ENCODE measurements at regions not wholly inside any gene's neighbourhood (a gene's known extent, or its start where the extent isn't known, plus 50 kb on each side); places are given as distances from the start of the nearest gene placed in this dataset.

DNA sequence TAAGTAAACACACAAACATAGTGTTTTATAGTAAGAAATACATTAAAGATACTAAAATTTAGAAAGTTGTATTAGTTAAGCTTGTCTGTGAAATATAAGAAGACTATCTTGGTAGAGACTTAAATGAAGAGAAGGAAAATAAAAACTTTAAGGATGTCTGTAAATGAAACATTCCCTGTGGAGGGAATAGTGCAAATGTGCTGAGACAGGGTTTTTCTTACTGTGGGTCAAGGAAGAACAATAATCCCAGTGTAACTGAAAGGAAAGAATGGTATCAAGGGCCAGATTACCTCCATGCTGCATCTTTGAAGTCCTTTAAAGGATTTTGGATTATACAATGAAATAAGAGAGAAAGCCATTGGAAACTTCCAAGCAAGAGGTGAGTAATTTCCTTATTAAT lies 547.5 kb upstream of the PCDH15 start:
- H3K36me3 Mint-ChIP-seq (ENCODE audit: insufficient read depth in 2 of 2) = no peaks in the 10 kb centered on the region
- peaks cover 3 to 7% of the 10 kb centered on the region in 2 donors for H3K9me3 Mint-ChIP-seq
- DNase-seq (no peak), ATAC-seq (replicated peaks in 1 of 2) (no peak)
- H3K4me3 Mint-ChIP-seq = no peak overlapping the region
- H3K27me3 Mint-ChIP-seq (ENCODE audit: low read depth) = no peaks in the 10 kb centered on the region
- no peak overlapping the region for H3K27ac Mint-ChIP-seq
- H3K4me1 Mint-ChIP-seq (ENCODE audit: low read depth) = no peaks in the 10 kb centered on the region

DNA sequence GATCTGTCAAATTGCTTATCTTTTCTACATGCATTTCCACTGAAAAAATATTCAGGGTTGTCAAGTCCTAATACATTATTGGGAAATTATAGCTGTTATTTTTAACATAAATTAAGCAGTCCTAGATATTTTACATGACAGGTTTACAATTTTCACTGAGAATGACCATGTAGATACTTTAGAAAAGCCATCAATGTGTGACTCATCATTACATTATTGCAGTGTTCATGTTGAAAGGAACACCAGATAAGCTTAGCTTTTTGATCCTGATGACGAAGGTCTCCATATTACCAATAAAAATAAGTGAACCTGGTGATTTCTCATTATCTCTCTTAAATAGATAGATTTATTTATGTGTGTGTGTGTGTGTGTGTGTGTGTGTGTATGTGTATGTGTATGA lies 529.5 kb upstream of the PCDH15 start:
- ATAC-seq (replicated peaks in 1 of 2) (no peak), DNase-seq (no peak)
- no peaks in the 10 kb centered on the region for H3K36me3 Mint-ChIP-seq (ENCODE audit: insufficient read depth in 2 of 2)
- no peaks in the 10 kb centered on the region for H3K4me1 Mint-ChIP-seq (ENCODE audit: low read depth)
- no peaks in the 10 kb centered on the region for H3K27me3 Mint-ChIP-seq (ENCODE audit: low read depth)
- H3K4me3 Mint-ChIP-seq = no peak overlapping the region
- H3K27ac Mint-ChIP-seq = no peak overlapping the region
- peaks cover 9% of the 10 kb centered on the region in 2 donors for H3K9me3 Mint-ChIP-seq

- Mint-ChIP-seq H3K27me3 (ENCODE audit: low read depth) (no peaks in the 10 kb centered on the region), H3K4me3 (no peak overlapping the region), H3K9me3 (peaks cover 7 to 9% of the 10 kb centered on the region in 2 donors), H3K36me3 (ENCODE audit: insufficient read depth in 2 of 2) (no peaks in the 10 kb centered on the region), H3K27ac (no peak overlapping the region), H3K4me1 (ENCODE audit: low read depth) (no peaks in the 10 kb centered on the region)
- DNase-seq = no peak
- no peak for ATAC-seq (replicated peaks in 1 of 2)
These were observed 528.8 kb upstream of the PCDH15 start for GRCh38 chr10:55329796-55330195.

DNA sequence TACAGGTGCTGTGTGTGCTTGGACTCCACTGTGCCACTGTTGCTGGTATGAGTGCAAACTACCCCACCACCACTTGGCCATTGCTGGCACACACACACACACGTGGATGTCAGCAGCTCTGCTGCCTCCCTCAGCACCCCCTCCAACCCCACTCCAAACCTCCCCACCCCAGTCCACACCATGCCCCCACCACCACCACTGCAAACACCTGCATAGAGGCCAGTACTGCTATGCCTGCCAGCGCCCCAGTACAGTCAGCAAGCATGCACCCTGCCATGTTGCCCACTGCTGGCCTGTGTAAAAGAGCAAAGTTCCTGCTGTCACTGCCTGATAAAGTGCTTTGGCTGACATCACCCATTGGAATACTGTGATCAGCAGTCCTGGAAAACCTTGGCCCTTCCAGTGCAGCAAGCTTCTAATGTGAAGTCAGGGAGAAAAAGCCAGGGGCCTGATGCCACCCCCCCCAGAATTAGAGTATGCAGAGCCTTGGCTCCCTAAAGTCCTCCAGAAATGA lies 519.2 kb upstream of the PCDH15 start:
- Mint-ChIP-seq H3K27ac (no peak overlapping the region), H3K4me3 (no peak overlapping the region), H3K27me3 (ENCODE audit: low read depth) (no peaks in the 10 kb centered on the region), H3K9me3 (peaks cover 6 to 9% of the 10 kb centered on the region in 2 donors), H3K4me1 (ENCODE audit: low read depth) (no peaks in the 10 kb centered on the region), H3K36me3 (ENCODE audit: insufficient read depth in 2 of 2) (no peaks in the 10 kb centered on the region)
- no peak for ATAC-seq (replicated peaks in 1 of 2)
- no peak for DNase-seq

DNA sequence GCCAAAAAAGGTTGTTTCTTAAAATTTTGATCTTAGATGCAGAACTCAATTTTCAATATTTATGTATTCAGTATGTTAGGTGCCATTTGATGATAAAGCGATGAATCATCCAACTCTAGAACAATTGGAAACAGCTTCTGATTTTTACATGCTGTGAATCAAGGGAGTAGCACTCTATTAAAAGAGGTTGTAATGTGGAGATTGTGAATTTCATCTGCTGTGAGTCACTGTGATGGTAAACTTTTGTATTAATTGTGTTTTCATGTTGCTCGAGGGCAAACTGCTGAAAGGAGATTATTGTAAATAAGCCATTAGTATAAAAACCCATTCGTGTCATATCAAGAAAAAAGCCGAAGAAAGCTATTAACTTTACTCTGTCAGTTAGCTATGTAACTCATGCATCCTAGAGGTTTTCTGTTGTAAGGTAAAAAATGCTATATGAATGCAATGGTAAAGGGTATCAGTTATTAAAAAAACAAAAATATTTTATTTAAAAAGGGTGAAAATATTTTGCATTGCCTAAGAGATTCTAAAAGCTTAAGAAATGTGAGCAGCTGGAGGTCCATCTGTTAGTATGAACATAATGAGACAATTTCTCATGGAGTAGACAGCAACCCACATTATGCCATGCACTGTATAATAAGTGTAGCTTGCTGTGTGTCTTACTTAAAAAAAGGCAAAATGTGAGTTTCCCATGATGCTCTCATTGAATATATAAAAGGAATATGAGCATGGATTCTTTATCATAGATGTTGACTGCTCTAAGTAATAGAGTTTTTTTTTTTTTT lies 511.0 kb upstream of the PCDH15 start:
- no peak for ATAC-seq (replicated peaks in 1 of 2)

DNA sequence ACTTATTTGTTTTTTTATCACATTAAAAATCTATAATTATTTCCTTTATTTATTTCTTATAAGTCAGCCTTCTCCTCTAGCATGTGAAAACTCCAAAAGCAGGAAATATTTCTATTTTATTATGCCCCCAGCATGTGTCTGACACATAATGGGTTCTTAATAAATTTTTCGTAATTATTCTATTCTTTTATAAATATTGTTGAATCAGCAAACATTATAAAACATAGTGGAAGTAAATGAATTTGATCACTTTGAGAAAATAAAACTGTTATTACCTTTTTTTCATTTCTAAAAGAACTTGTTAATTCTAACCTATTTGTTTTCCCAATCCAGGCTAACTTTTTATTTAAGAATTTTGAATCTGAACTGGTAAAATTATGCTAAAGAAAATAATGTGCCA lies 509.1 kb upstream of the PCDH15 start:
- peaks cover 0 to 1% of the 10 kb centered on the region in 2 donors for H3K9me3 Mint-ChIP-seq
- H3K36me3 Mint-ChIP-seq (ENCODE audit: insufficient read depth in 2 of 2) = no peaks in the 10 kb centered on the region
- no peak overlapping the region for H3K4me3 Mint-ChIP-seq
- no peaks in the 10 kb centered on the region for H3K27me3 Mint-ChIP-seq (ENCODE audit: low read depth)
- no peak for DNase-seq
- H3K4me1 Mint-ChIP-seq (ENCODE audit: low read depth) = no peaks in the 10 kb centered on the region
- no peak overlapping the region for H3K27ac Mint-ChIP-seq
- no peak for ATAC-seq (replicated peaks in 1 of 2)

More for the DNA sequence above, 511.0 kb upstream of the PCDH15 start:
- Mint-ChIP-seq H3K36me3 (ENCODE audit: insufficient read depth in 2 of 2) (no peaks in the 10 kb centered on the region), H3K27me3 (ENCODE audit: low read depth) (no peaks in the 10 kb centered on the region), H3K9me3 (no peaks in the 10 kb centered on the region), H3K27ac (no peak overlapping the region), H3K4me1 (ENCODE audit: low read depth) (no peaks in the 10 kb centered on the region), H3K4me3 (no peak overlapping the region)
- no peak for DNase-seq

DNA sequence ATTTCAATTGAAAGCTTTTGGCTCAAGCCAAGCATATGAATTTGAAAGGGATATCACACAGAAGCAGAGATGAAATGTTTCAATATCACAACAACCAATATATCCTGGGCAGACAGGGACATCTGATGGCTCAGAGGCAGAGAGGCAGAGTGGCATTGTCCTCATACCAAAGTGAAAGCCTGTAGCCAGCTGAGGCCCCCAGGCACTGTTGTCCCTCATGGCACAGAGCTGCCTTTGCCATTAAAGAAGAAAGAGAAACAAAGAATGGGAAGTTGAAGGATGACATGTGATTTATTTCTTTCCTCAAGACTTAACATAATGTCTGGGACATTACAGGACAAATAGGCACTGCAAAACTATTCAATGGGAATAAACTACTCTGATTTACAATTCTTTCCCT lies 504.3 kb upstream of the PCDH15 start:
- DNase-seq (no peak), ATAC-seq (replicated peaks in 1 of 2) (no peak)
- Mint-ChIP-seq H3K4me3 (no peak overlapping the region), H3K36me3 (ENCODE audit: insufficient read depth in 2 of 2) (no peaks in the 10 kb centered on the region), H3K27ac (no peak overlapping the region), H3K27me3 (ENCODE audit: low read depth) (no peaks in the 10 kb centered on the region), H3K4me1 (ENCODE audit: low read depth) (no peaks in the 10 kb centered on the region), H3K9me3 (peaks cover 0 to 1% of the 10 kb centered on the region in 2 donors)

- no peak overlapping the region for H3K4me3 Mint-ChIP-seq
- H3K36me3 Mint-ChIP-seq (ENCODE audit: insufficient read depth in 2 of 2) = no peaks in the 10 kb centered on the region
- H3K9me3 Mint-ChIP-seq = peaks cover 5 to 9% of the 10 kb centered on the region in 2 donors
- no peak overlapping the region for H3K27ac Mint-ChIP-seq
- DNase-seq (no peak), ATAC-seq (replicated peaks in 1 of 2) (no peak)
- no peaks in the 10 kb centered on the region for H3K27me3 Mint-ChIP-seq (ENCODE audit: low read depth)
- no peaks in the 10 kb centered on the region for H3K4me1 Mint-ChIP-seq (ENCODE audit: low read depth)
These were observed 486.3 kb upstream of the PCDH15 start for GRCh38 chr10:55287346-55287745.

DNA sequence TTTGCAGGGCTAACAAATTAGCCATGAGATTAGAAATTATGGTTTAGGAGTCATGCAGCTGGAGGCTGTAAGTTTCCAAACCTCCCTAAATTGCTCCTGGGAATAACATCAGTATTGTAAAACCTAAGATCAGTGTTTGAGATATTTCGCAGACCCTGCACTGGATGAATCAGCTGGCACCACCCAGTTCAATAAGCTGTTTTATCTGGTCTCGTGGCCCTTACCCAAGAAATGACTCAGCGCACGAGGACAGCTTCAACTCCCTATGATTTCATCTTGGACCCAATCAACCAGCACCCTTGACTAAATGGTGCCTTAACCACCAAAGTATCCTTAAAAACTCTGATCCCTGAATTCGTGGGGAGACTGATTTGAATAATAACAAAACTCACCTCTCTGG lies 482.0 kb upstream of the PCDH15 start:
- ATAC-seq (replicated peaks in 1 of 2) = no peak

DNA sequence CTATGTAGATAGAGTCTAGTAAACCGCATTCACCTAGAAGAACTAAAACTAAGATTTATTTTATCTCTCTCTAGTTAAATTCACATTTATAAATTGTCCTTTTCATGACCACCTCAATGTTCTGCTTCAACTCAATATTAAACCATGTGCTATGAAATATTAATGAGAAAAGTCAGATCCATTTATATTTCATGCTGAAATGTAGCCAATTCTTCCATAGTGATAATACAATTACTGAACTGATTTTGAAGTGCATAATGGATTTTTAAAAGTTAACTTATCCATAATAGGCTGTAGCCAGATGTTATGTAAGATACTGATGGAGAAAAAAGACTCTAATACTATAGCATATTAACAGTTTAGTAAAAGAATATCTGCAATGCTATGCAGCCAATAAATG lies 479.7 kb upstream of the PCDH15 start:
- no peaks in the 10 kb centered on the region for H3K27me3 Mint-ChIP-seq (ENCODE audit: low read depth)
- no peak overlapping the region for H3K27ac Mint-ChIP-seq
- no peaks in the 10 kb centered on the region for H3K36me3 Mint-ChIP-seq (ENCODE audit: insufficient read depth in 2 of 2)
- ATAC-seq (replicated peaks in 1 of 2) (no peak), DNase-seq (no peak)
- no peak overlapping the region for H3K4me3 Mint-ChIP-seq
- H3K4me1 Mint-ChIP-seq (ENCODE audit: low read depth) = no peaks in the 10 kb centered on the region
- peaks cover 2 to 10% of the 10 kb centered on the region in 2 donors for H3K9me3 Mint-ChIP-seq

More for the DNA sequence above, 482.0 kb upstream of the PCDH15 start:
- Mint-ChIP-seq H3K27me3 (ENCODE audit: low read depth) (no peaks in the 10 kb centered on the region), H3K27ac (no peak overlapping the region), H3K9me3 (peaks cover 2 to 10% of the 10 kb centered on the region in 2 donors), H3K36me3 (ENCODE audit: insufficient read depth in 2 of 2) (no peaks in the 10 kb centered on the region), H3K4me1 (ENCODE audit: low read depth) (no peaks in the 10 kb centered on the region), H3K4me3 (no peak overlapping the region)
- DNase-seq = no peak

GRCh38 chr10:55277549-55277948 lies 476.5 kb upstream of the PCDH15 start:
- ATAC-seq (replicated peaks in 1 of 2) = no peak

GRCh38 chr10:55274367-55274766 lies 473.3 kb upstream of the PCDH15 start:
- H3K9me3 Mint-ChIP-seq = peaks cover 1 to 4% of the 10 kb centered on the region in 2 donors
- DNase-seq (no peak), ATAC-seq (replicated peaks in 1 of 2) (no peak)
- H3K4me1 Mint-ChIP-seq (ENCODE audit: low read depth) = no peaks in the 10 kb centered on the region
- H3K36me3 Mint-ChIP-seq (ENCODE audit: insufficient read depth in 2 of 2) = no peaks in the 10 kb centered on the region
- H3K27me3 Mint-ChIP-seq (ENCODE audit: low read depth) = no peaks in the 10 kb centered on the region
- no peak overlapping the region for H3K4me3 Mint-ChIP-seq
- no peak overlapping the region for H3K27ac Mint-ChIP-seq

More at GRCh38 chr10:55277549-55277948, 476.5 kb upstream of the PCDH15 start:
- no peaks in the 10 kb centered on the region for H3K27me3 Mint-ChIP-seq (ENCODE audit: low read depth)
- no peaks in the 10 kb centered on the region for H3K4me1 Mint-ChIP-seq (ENCODE audit: low read depth)
- peaks cover 2 to 10% of the 10 kb centered on the region in 2 donors for H3K9me3 Mint-ChIP-seq
- DNase-seq = no peak
- no peaks in the 10 kb centered on the region for H3K36me3 Mint-ChIP-seq (ENCODE audit: insufficient read depth in 2 of 2)
- no peak overlapping the region for H3K4me3 Mint-ChIP-seq
- H3K27ac Mint-ChIP-seq = no peak overlapping the region

DNA sequence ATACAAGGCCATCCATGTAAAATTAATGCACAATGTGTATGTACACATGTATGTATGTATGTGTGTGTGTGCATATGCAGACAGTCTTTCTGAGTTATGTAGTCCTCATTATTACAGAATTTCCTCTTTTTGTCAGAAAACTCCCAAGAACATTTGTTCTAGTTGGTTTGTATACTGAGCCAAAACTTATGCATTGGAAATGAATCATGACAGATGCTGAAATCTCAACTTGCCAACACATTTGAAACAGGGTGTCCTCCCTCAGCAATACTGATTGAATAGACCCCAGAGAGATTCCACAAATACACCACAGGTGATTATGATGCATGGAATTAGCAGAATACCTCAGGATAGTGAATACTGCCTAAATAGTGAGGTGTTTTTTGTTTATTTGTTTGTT lies 472.9 kb upstream of the PCDH15 start:
- H3K36me3 Mint-ChIP-seq (ENCODE audit: insufficient read depth in 2 of 2) = no peaks in the 10 kb centered on the region
- no peak overlapping the region for H3K27ac Mint-ChIP-seq
- no peak for ATAC-seq (replicated peaks in 1 of 2)
- H3K27me3 Mint-ChIP-seq (ENCODE audit: low read depth) = no peaks in the 10 kb centered on the region
- H3K9me3 Mint-ChIP-seq = peaks cover 3 to 4% of the 10 kb centered on the region in 2 donors
- no peak for DNase-seq
- H3K4me3 Mint-ChIP-seq = no peak overlapping the region
- H3K4me1 Mint-ChIP-seq (ENCODE audit: low read depth) = no peaks in the 10 kb centered on the region

DNA sequence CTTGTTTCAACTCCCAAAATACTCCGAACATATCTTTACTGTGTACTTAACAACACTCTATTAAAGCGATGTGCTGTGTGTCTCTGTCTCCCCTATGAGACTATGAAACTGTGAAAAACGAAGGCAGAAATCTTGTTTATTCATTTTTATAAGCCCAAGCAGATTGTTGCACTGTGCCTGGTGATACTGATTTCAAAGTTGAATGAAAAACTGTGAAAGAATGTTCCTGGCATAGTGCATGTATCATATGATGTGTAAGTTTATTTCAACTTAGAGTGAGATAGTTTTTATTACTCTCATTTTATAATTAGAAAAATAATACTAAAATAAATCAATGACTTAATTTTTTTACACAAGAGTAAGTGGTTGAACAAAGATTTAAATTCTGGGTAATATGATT lies 471.9 kb upstream of the PCDH15 start:
- Mint-ChIP-seq H3K27me3 (ENCODE audit: low read depth) (no peaks in the 10 kb centered on the region), H3K9me3 (peaks cover 4% of the 10 kb centered on the region in 2 donors), H3K36me3 (ENCODE audit: insufficient read depth in 2 of 2) (no peaks in the 10 kb centered on the region), H3K4me1 (ENCODE audit: low read depth) (no peaks in the 10 kb centered on the region), H3K27ac (no peak overlapping the region), H3K4me3 (no peak overlapping the region)
- DNase-seq (no peak), ATAC-seq (replicated peaks in 1 of 2) (no peak)

All from activated T-cell treated with anti-CD3 and anti-CD28 coated beads, Interleukin-2, amount 50 U/mL, for 72 hours (primary cell).